ENCODE measurements at regions not wholly inside any gene's neighbourhood (a gene's known extent, or its start where the extent isn't known, plus 50 kb on each side); places are given as distances from the start of the nearest gene placed in this dataset.

DNA sequence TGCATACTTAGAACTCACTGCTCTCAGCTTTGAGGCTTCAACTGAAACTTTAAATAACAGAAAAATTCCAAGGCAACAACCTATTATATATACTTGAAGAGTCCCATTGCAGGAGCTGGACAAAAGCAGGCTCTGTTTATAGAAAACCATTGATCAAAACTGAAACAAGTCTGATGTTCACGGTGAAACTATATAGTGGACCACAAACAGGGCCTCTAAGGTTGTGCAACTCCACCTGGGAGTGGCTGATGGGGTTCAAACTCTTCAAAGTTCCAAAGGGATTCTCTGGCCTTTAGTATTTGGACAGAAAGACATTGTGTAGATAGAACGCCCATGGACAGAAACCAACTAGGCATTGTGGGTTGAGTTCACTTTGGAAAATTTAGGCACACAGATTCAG is 140.3 kb downstream of the ZC3H11B start:
- no peak for TF ChIP-seq POLR2AphosphoS5 (IDR thresholded peaks at IDR 0.05; ENCODE audit: low read depth, low read length)
- no peak for TF ChIP-seq TAF1 (IDR thresholded peaks at IDR 0.05; ENCODE audit: low read depth, low read length)
- no peak for TF ChIP-seq POLR2A (IDR thresholded peaks at IDR 0.05; ENCODE audit: low read depth, low read length)
- TF ChIP-seq POU2F2 (IDR thresholded peaks at IDR 0.05; ENCODE audit: low read depth, low read length) = no peak
- no peak for TF ChIP-seq PAX5 (IDR thresholded peaks at IDR 0.05; ENCODE audit: insufficient read depth, low read length, severe bottlenecking)
